ENCODE measurements at regions not wholly inside any gene's neighbourhood (a gene's known extent, or its start where the extent isn't known, plus 50 kb on each side); places are given as distances from the start of the nearest gene placed in this dataset.

DNA sequence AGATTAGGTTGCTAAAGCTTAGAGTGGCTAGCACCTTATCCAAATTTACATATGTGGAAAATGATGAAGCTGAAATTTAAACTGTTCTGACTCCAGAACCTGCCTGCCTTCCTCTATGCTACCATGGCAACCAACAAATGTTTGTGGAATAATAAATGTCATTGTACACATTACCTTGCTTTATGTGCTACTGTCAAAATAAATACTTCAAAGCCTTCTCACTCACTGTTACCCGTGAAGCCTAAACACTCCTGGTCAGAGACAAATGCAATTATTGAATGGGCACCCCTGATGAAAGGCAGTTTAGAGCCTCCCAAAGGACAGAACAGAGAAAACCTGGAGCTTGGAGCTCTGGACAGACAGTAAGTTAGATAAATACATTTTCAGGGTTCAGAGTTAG, 158.6 kb downstream of the FAM114A2 start:
- H3K9me3 ChIP-seq: no peaks in the 10 kb centered on the region
- no peak overlapping the region for H3K4me3 ChIP-seq
- no peak overlapping the region for H3K27ac ChIP-seq
- TF ChIP-seq, protein P1, sequence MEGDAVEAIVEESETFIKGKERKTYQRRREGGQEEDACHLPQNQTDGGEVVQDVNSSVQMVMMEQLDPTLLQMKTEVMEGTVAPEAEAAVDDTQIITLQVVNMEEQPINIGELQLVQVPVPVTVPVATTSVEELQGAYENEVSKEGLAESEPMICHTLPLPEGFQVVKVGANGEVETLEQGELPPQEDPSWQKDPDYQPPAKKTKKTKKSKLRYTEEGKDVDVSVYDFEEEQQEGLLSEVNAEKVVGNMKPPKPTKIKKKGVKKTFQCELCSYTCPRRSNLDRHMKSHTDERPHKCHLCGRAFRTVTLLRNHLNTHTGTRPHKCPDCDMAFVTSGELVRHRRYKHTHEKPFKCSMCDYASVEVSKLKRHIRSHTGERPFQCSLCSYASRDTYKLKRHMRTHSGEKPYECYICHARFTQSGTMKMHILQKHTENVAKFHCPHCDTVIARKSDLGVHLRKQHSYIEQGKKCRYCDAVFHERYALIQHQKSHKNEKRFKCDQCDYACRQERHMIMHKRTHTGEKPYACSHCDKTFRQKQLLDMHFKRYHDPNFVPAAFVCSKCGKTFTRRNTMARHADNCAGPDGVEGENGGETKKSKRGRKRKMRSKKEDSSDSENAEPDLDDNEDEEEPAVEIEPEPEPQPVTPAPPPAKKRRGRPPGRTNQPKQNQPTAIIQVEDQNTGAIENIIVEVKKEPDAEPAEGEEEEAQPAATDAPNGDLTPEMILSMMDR (IDR thresholded peaks at IDR 0.05): no peak
- no peaks in the 10 kb centered on the region for H3K27me3 ChIP-seq
- no peak for ATAC-seq
- no peaks in the 10 kb centered on the region for H3K4me1 ChIP-seq
- intact Hi-C loops (cut with DNase I): no loop called here
- H3K36me3 ChIP-seq: no peaks in the 10 kb centered on the region
- no peak for DNase-seq

DNA sequence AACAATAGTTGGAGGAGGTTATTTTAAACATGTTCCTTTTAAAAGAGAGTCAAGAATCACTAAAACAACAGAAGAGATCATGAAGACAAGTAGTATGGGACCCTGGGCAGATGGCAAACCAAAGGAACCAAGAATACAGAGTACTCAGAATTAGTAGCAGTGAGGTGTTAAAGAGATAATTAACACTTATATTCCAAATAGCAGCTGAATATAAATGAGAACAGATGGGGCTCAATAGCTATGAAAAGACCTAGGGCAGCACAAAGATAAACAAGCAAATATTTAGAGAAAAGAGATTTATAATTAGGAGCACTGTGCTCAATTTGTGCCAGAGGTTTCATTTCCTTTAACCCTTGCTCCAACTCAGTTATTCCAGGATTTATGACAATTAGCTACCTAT, 159.1 kb downstream of the FAM114A2 start:
- intact Hi-C loops (cut with DNase I): no loop called here

DNA sequence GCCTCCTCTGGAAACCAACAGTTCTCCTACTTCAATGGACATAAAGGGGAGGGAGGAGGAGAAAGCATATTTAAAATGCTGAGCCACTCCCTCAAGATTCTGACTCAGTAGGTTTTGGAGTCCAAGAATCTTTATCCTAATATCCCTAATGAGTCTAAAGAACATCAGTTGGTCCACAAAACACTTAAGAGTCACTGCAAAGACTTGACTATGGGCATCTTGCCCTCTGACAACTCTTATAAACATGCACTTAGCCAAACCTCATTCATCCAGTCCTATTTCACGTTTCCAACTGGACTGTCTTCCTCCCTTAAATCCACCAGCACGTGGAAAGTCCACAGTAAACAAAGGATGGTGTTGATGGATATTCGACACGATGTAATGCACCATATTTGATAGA, 172.5 kb downstream of the FAM114A2 start:
- H3K9me3 ChIP-seq: no peaks in the 10 kb centered on the region
- DNase-seq (no peak), ATAC-seq (no peak)
- no peaks in the 10 kb centered on the region for H3K36me3 ChIP-seq
- intact Hi-C loops (cut with DNase I): no loop called here
- TF ChIP-seq, protein P1 (IDR thresholded peaks at IDR 0.05): no peak
- H3K4me3 ChIP-seq: no peak overlapping the region
- no peaks in the 10 kb centered on the region for H3K27me3 ChIP-seq
- H3K4me1 ChIP-seq: no peaks in the 10 kb centered on the region
- H3K27ac ChIP-seq: no peak overlapping the region

More for the DNA sequence above, 159.1 kb downstream of the FAM114A2 start:
- Histone ChIP-seq H3K36me3 (no peaks in the 10 kb centered on the region), H3K9me3 (no peaks in the 10 kb centered on the region), H3K27me3 (no peaks in the 10 kb centered on the region), H3K27ac (no peak overlapping the region), H3K4me1 (no peaks in the 10 kb centered on the region), H3K4me3 (no peak overlapping the region)
- TF ChIP-seq, protein P1 (IDR thresholded peaks at IDR 0.05): no peak
- no peak for ATAC-seq
- DNase-seq: no peak

DNA sequence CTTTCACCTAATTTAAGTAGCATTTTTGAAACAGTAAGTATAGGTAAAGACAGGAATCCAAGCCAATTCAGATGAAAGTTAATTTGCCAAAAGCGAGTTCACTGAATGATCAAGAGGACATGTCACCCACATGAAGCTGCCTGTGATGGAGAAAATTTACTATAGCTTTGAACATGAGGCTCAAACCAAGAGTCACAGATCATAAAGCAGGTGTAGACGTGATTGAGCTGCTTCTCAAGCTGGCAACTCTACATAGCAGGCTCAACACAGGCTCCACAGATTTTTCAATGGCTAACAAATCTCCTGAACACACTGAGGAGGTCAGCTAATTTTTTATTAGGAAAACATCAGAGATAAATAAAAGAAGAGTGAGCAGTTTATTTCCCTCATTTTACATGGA, 173.7 kb downstream of the FAM114A2 start:
- TF ChIP-seq, protein P1 (IDR thresholded peaks at IDR 0.05): no peak
- DNase-seq (no peak), ATAC-seq (no peak)
- Histone ChIP-seq H3K27ac (no peak overlapping the region), H3K9me3 (no peaks in the 10 kb centered on the region), H3K27me3 (no peaks in the 10 kb centered on the region), H3K4me1 (no peaks in the 10 kb centered on the region), H3K36me3 (no peaks in the 10 kb centered on the region), H3K4me3 (no peak overlapping the region)
- intact Hi-C loops (cut with DNase I): no loop called here

DNA sequence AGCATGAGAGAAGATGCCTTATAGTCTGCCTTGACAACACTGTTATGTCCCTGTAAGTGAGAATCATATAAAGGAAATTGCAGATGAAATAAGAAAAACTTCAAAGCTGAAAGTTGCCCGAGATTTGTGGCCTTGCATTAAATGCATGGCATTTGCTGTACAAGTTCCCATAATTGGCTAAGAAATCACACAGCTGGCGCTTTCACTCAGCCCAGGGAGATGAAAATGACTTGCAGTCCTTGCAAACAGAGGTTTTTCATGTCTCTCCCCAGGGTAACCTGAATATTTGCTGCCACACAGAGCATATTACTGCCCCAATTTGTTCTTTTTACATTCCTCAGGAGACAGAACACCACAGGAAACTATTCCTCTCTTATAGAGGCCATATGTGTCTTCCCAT, 174.8 kb downstream of the FAM114A2 start:
- ATAC-seq (no peak), DNase-seq (no peak)
- H3K4me3 ChIP-seq: no peak overlapping the region
- H3K4me1 ChIP-seq: no peaks in the 10 kb centered on the region
- TF ChIP-seq, protein P1 (IDR thresholded peaks at IDR 0.05): no peak
- H3K9me3 ChIP-seq: no peaks in the 10 kb centered on the region
- intact Hi-C loops (cut with DNase I): no loop called here
- no peaks in the 10 kb centered on the region for H3K27me3 ChIP-seq
- H3K36me3 ChIP-seq: no peaks in the 10 kb centered on the region
- H3K27ac ChIP-seq: no peak overlapping the region
